ENCODE measurements at regions not wholly inside any gene's neighbourhood (a gene's known extent, or its start where the extent isn't known, plus 50 kb on each side); places are given as distances from the start of the nearest gene placed in this dataset.

GRCh38 chr13:50585674-50586413, 257.6 kb downstream of the DLEU7 start:
- TF ChIP-seq CTCF (IDR thresholded peaks at IDR 0.05) (no peak), POLR2A (IDR thresholded peaks at IDR 0.05) (no peak)

Data from lower leg skin (tissue), 3 donors.